B cell (primary cell): ENCODE measurements at regions not wholly inside any gene's neighbourhood (a gene's known extent, or its start where the extent isn't known, plus 50 kb on each side); places are given as distances from the start of the nearest gene placed in this dataset.

Experiments
- CTCF ChIP-seq: fragments of 200-600 bp; IDR thresholded peaks from one replicate; pipeline ENCODE4 v1.8.0; 2022; ENCODE audit warnings: antibody characterized with exemption, mild to moderate bottlenecking
- EZH2 ChIP-seq: IDR thresholded peaks from 2 replicates; pipeline ENCODE4 v1.6.1; 2012; ENCODE audit warnings: borderline replicate concordance, low read depth, mild to moderate bottlenecking, moderate library complexity, low read length; ENCODE audit not compliant: insufficient read depth, poor library complexity, severe bottlenecking

GRCh38 chr2:137897082-137897481 is 67.2 kb upstream of the HNMT start:
- no peak for TF ChIP-seq CTCF
- TF ChIP-seq EZH2 = no peak
